ENCODE measurements at regions not wholly inside any gene's neighbourhood (a gene's known extent, or its start where the extent isn't known, plus 50 kb on each side); places are given as distances from the start of the nearest gene placed in this dataset.
"Not testable (repeated sequence)": the region's sequence is repeated elsewhere in the genome, so short reads cannot be mapped to it uniquely, and the experiment has no call there.

DNA sequence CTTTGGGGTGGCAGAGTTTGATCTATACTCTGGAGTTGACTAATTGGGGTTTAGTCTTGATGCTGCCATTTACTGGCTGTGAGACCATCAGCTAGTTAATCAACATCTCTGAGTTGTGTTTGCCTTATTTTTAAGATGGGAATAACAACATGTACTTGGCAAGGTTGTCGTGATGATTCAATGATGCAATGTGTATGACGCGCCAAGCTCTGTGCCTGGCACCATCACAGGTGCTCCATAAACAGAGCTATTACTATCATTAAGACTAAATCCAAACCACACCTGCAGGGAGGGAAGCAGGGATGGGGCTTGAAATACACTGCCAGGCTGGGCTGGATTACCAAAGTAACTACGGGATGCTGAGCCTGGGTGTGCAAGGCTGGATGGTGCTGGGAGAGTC, 60.1 kb upstream of the E2F3 start:
- H3K4me1 ChIP-seq (ENCODE audit: insufficient read depth, low read length): no peaks in the 10 kb centered on the region
- H2AFZ ChIP-seq (ENCODE audit: low read depth, low read length): no peak overlapping the region
- DNase-seq (no peak), ATAC-seq (ENCODE audit: insufficient read depth, low read depth) (no peak)
- H3K27ac ChIP-seq (ENCODE audit: low read length): no peak overlapping the region
- H3K9ac ChIP-seq (ENCODE audit: low read depth, low read length): no peak overlapping the region
- no peak overlapping the region for H3K4me3 ChIP-seq (ENCODE audit: low read depth in 1 of 2, low read length in 2 of 2)
- H3K9me3 ChIP-seq (ENCODE audit: insufficient read depth, low read length, severe bottlenecking): no peaks in the 10 kb centered on the region
- H3K4me2 ChIP-seq (ENCODE audit: insufficient read depth, low read length): no peak overlapping the region
- H4K20me1 ChIP-seq (ENCODE audit: insufficient read depth, low read length): no peaks in the 10 kb centered on the region
- no peaks in the 10 kb centered on the region for H3K27me3 ChIP-seq (ENCODE audit: insufficient read depth, low read length, poor library complexity)
- no peaks in the 10 kb centered on the region for H3K79me2 ChIP-seq (ENCODE audit: insufficient read depth, low read length)
- TF ChIP-seq EZH2 (IDR thresholded peaks at IDR 0.05; ENCODE audit: borderline replicate concordance, low read depth, low read length, severe bottlenecking): no peak
- TF ChIP-seq, protein P1, sequence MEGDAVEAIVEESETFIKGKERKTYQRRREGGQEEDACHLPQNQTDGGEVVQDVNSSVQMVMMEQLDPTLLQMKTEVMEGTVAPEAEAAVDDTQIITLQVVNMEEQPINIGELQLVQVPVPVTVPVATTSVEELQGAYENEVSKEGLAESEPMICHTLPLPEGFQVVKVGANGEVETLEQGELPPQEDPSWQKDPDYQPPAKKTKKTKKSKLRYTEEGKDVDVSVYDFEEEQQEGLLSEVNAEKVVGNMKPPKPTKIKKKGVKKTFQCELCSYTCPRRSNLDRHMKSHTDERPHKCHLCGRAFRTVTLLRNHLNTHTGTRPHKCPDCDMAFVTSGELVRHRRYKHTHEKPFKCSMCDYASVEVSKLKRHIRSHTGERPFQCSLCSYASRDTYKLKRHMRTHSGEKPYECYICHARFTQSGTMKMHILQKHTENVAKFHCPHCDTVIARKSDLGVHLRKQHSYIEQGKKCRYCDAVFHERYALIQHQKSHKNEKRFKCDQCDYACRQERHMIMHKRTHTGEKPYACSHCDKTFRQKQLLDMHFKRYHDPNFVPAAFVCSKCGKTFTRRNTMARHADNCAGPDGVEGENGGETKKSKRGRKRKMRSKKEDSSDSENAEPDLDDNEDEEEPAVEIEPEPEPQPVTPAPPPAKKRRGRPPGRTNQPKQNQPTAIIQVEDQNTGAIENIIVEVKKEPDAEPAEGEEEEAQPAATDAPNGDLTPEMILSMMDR (IDR thresholded peaks at IDR 0.05; ENCODE audit: borderline replicate concordance, extremely low read depth, low read length, poor library complexity, severe bottlenecking): no peak
- H3K36me3 ChIP-seq (ENCODE audit: insufficient read depth, low read length): no peaks in the 10 kb centered on the region

DNA sequence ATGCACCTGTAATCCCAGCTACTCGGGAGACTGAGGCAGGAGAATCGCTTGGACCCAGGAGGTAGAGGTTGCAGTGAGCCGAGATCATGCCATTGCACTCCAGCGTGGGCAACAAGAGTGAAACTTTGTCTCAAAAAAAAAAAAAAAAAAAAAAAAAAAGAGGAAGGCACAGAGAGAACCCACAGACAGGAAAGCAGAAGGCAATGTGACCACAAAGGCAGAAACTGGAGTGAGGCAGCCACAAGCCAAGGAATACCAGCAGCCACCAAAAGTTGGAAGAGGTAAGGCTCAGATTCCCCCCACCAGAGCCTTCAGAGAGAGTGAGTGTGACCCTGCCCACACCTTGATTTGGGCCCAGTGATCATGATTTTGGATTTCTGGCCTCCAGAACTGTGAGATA, 54.7 kb upstream of the E2F3 start:
- not testable (repeated sequence) for H2AFZ ChIP-seq (ENCODE audit: low read depth, low read length); ATAC-seq (ENCODE audit: insufficient read depth, low read depth); DNase-seq; H3K4me1 ChIP-seq (ENCODE audit: insufficient read depth, low read length); H3K79me2 ChIP-seq (ENCODE audit: insufficient read depth, low read length); H3K9me3 ChIP-seq (ENCODE audit: insufficient read depth, low read length, severe bottlenecking); H3K36me3 ChIP-seq (ENCODE audit: insufficient read depth, low read length); H3K27ac ChIP-seq (ENCODE audit: low read length); H3K4me2 ChIP-seq (ENCODE audit: insufficient read depth, low read length); H4K20me1 ChIP-seq (ENCODE audit: insufficient read depth, low read length); H3K4me3 ChIP-seq (ENCODE audit: low read depth in 1 of 2, low read length in 2 of 2); H3K27me3 ChIP-seq (ENCODE audit: insufficient read depth, low read length, poor library complexity); H3K9ac ChIP-seq (ENCODE audit: low read depth, low read length)

DNA sequence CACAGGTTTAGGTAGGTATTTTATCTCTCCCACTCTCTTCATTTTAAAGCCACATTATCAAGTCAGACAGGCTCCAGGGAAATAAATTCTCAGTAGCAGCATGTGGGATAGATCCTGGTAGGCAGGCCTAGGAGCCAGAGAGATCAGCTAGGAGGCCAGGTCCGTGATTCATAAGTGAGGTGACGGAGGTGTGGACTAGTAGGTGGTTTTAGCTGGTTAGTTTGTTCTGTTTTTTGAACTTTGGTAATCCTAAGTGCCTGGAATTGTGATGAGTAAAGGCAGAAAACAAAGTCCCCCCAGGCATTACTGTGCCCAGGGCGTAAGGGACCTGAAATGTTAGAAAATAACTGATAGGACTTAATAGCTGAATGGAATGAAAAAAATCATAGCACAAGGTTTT, 53.6 kb upstream of the E2F3 start:
- TF ChIP-seq EZH2 (IDR thresholded peaks at IDR 0.05; ENCODE audit: borderline replicate concordance, low read depth, low read length, severe bottlenecking): no peak
- TF ChIP-seq, protein P1 (IDR thresholded peaks at IDR 0.05; ENCODE audit: borderline replicate concordance, extremely low read depth, low read length, poor library complexity, severe bottlenecking): no peak
- ATAC-seq (ENCODE audit: insufficient read depth, low read depth): no peak
- no peaks in the 10 kb centered on the region for H3K79me2 ChIP-seq (ENCODE audit: insufficient read depth, low read length)

DNA sequence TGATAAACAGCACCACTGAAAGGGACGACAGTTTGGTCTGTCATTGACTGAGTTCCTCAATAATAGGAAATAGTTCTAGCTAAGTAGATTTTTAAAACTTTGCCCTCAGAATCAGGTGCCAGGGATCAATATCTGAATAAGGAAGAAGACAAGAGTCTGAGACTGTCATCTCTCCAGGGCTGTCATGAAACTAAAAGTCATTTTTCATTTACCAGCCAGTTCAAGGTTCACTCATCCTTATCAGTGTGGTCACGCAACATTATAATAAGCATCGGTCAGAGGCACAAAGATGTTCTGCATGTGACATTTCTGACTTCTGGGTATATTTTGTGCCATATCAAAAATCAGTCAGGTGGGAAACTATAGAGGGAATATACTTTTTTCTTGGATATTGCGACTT, 52.5 kb upstream of the E2F3 start:
- Histone ChIP-seq H3K4me2 (ENCODE audit: insufficient read depth, low read length) (no peak overlapping the region), H3K27ac (ENCODE audit: low read length) (no peak overlapping the region), H4K20me1 (ENCODE audit: insufficient read depth, low read length) (no peaks in the 10 kb centered on the region), H3K4me1 (ENCODE audit: insufficient read depth, low read length) (no peaks in the 10 kb centered on the region), H3K9me3 (ENCODE audit: insufficient read depth, low read length, severe bottlenecking) (peaks cover 5% of the 10 kb centered on the region), H2AFZ (ENCODE audit: low read depth, low read length) (no peak overlapping the region), H3K36me3 (ENCODE audit: insufficient read depth, low read length) (no peaks in the 10 kb centered on the region), H3K79me2 (ENCODE audit: insufficient read depth, low read length) (no peaks in the 10 kb centered on the region), H3K9ac (ENCODE audit: low read depth, low read length) (no peak overlapping the region), H3K4me3 (ENCODE audit: low read depth in 1 of 2, low read length in 2 of 2) (no peak overlapping the region), H3K27me3 (ENCODE audit: insufficient read depth, low read length, poor library complexity) (no peaks in the 10 kb centered on the region)
- ATAC-seq (ENCODE audit: insufficient read depth, low read depth): no peak
- DNase-seq: no peak
- no peak for TF ChIP-seq EZH2 (IDR thresholded peaks at IDR 0.05; ENCODE audit: borderline replicate concordance, low read depth, low read length, severe bottlenecking)
- TF ChIP-seq, protein P1 (IDR thresholded peaks at IDR 0.05; ENCODE audit: borderline replicate concordance, extremely low read depth, low read length, poor library complexity, severe bottlenecking): no peak

More for the DNA sequence above, 53.6 kb upstream of the E2F3 start:
- no peak overlapping the region for H3K4me3 ChIP-seq (ENCODE audit: low read depth in 1 of 2, low read length in 2 of 2)
- DNase-seq: no peak
- H3K27me3 ChIP-seq (ENCODE audit: insufficient read depth, low read length, poor library complexity): no peaks in the 10 kb centered on the region
- no peak overlapping the region for H3K9ac ChIP-seq (ENCODE audit: low read depth, low read length)
- no peak overlapping the region for H2AFZ ChIP-seq (ENCODE audit: low read depth, low read length)
- H3K9me3 ChIP-seq (ENCODE audit: insufficient read depth, low read length, severe bottlenecking): no peaks in the 10 kb centered on the region
- H3K4me1 ChIP-seq (ENCODE audit: insufficient read depth, low read length): no peaks in the 10 kb centered on the region
- H3K27ac ChIP-seq (ENCODE audit: low read length): no peak overlapping the region
- H4K20me1 ChIP-seq (ENCODE audit: insufficient read depth, low read length): no peaks in the 10 kb centered on the region
- no peaks in the 10 kb centered on the region for H3K36me3 ChIP-seq (ENCODE audit: insufficient read depth, low read length)
- no peak overlapping the region for H3K4me2 ChIP-seq (ENCODE audit: insufficient read depth, low read length)

Measured in DND-41 (cell line).